ENCODE measurements at regions not wholly inside any gene's neighbourhood (a gene's known extent, or its start where the extent isn't known, plus 50 kb on each side); places are given as distances from the start of the nearest gene placed in this dataset.

DNA sequence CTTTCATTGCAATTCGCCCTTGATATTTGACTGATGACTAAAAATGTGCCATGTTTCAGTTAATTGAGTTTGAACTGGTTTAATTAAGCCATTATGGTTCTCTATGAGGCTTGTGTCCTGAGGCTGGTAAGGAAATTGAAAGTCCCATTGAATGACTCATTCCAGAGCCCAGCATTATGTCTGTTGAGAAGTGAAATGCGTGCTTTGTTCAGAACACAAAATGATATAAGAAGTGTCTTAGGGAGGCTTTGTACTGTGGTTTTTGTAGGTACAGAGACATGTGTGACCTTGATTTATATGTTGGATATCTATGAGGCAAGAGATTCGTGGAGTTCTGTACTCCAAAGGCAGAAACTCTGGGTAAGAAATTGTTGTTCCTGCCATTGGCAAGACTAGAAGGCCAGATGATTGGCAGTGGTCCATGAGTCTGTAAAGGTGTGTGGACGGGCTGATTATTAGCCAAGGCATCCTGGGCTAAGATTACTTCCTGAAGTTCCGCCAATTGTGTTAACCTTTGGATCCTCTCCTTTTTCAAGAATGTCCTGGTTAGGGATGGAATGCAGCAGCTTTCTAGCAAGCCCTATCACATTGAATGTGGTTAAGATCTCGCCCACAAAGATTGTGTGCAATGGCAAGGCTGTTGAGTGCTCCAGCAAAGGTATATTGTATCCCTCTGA lies 103.7 kb downstream of the NPIPB5 start:
- H3K4me1 ChIP-seq (ENCODE audit: low read depth): no peaks in the 10 kb centered on the region
- no peak for DNase-seq (ENCODE audit: low read depth in 1 of 2, low spot score in 1 of 2)
- no peak for TF ChIP-seq CTCF (IDR thresholded peaks at IDR 0.05; ENCODE audit: low read depth, low read length)
- no peaks in the 10 kb centered on the region for H3K9me3 ChIP-seq (ENCODE audit: low read depth)
- H3K4me3 ChIP-seq: no peak overlapping the region
- no peaks in the 10 kb centered on the region for H3K27me3 ChIP-seq
- no peak overlapping the region for H3K27ac ChIP-seq
- no peaks in the 10 kb centered on the region for H3K36me3 ChIP-seq

DNA sequence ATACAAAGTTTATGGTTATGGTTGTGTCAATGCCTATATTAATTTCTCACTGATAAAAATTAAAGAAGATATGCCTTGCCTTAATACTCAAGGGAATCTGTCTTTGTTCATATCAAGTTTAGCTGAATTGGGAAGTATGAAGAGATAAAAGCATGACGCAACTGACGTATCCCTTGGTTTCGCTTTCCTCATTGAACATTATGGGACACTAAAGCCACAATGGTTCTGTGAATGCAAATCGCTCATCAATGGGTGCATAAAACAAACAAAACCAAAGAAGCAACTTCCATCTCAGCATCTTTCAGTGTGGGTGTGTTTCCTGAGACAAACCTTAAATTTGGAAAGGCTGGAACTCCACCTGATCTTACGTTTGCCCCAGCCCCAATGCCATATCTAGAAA lies 108.2 kb downstream of the NPIPB5 start:
- H3K27me3 ChIP-seq: no peaks in the 10 kb centered on the region
- H3K9me3 ChIP-seq (ENCODE audit: low read depth): no peaks in the 10 kb centered on the region
- no peak overlapping the region for H3K4me3 ChIP-seq
- H3K27ac ChIP-seq: no peak overlapping the region
- TF ChIP-seq CTCF (IDR thresholded peaks at IDR 0.05; ENCODE audit: low read depth, low read length): no peak
- no peaks in the 10 kb centered on the region for H3K36me3 ChIP-seq
- no peak for DNase-seq (ENCODE audit: low read depth in 1 of 2, low spot score in 1 of 2)
- H3K4me1 ChIP-seq (ENCODE audit: low read depth): no peaks in the 10 kb centered on the region

DNA sequence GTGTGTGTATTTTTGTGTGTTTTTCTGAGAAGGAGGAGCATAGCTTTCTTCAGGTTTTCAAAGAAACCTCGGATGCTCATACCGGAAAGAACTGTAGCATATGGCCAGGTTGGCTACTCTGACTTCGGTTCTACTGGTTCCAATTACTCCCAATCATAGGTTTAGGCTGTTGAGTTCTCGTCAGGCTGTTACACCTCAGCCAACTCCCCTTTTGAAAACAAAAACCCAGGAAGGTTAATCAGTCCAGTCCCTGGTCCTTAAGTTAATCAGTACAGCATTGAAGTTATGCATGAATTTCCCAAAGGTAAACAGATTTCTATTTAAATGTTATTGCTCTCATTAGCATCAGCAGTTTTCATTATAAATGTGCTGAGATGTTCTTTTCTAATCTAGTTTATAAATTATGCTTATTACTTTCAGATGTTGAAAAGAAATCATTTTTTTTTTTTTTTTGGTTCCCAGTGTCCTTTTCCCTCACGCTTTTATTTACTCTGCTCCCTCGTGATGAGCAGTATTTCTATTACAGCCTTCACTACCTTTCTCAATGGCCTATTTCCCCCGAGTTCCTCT lies 111.0 kb downstream of the NPIPB5 start:
- DNase-seq (ENCODE audit: low read depth in 1 of 2, low spot score in 1 of 2): no peak
- no peak overlapping the region for H3K4me3 ChIP-seq
- no peak for TF ChIP-seq CTCF (IDR thresholded peaks at IDR 0.05; ENCODE audit: low read depth, low read length)
- no peaks in the 10 kb centered on the region for H3K9me3 ChIP-seq (ENCODE audit: low read depth)
- no peaks in the 10 kb centered on the region for H3K4me1 ChIP-seq (ENCODE audit: low read depth)
- H3K36me3 ChIP-seq: no peaks in the 10 kb centered on the region
- no peak overlapping the region for H3K27ac ChIP-seq
- H3K27me3 ChIP-seq: no peaks in the 10 kb centered on the region

- no peak overlapping the region for H3K27ac ChIP-seq
- no peaks in the 10 kb centered on the region for H3K36me3 ChIP-seq
- H3K27me3 ChIP-seq: no peaks in the 10 kb centered on the region
- no peaks in the 10 kb centered on the region for H3K4me1 ChIP-seq (ENCODE audit: low read depth)
- no peak overlapping the region for H3K4me3 ChIP-seq
- TF ChIP-seq CTCF (IDR thresholded peaks at IDR 0.05; ENCODE audit: low read depth, low read length): no peak
- H3K9me3 ChIP-seq (ENCODE audit: low read depth): no peaks in the 10 kb centered on the region
- DNase-seq (ENCODE audit: low read depth in 1 of 2, low spot score in 1 of 2): no peak
These were observed 112.0 kb downstream of the NPIPB5 start for GRCh38 chr16:22622703-22623102.

- no peak for TF ChIP-seq CTCF (IDR thresholded peaks at IDR 0.05; ENCODE audit: low read depth, low read length)
- H3K27me3 ChIP-seq: no peaks in the 10 kb centered on the region
- H3K4me1 ChIP-seq (ENCODE audit: low read depth): no peaks in the 10 kb centered on the region
- no peak overlapping the region for H3K4me3 ChIP-seq
- peak in 1 of 2 donors; percentile 45 for DNase-seq (ENCODE audit: low read depth in 1 of 2, low spot score in 1 of 2)
- no peaks in the 10 kb centered on the region for H3K36me3 ChIP-seq
- H3K9me3 ChIP-seq (ENCODE audit: low read depth): no peaks in the 10 kb centered on the region
- no peak overlapping the region for H3K27ac ChIP-seq
These were observed 112.7 kb downstream of the NPIPB5 start for GRCh38 chr16:22623351-22623781.

All from cardiac muscle cell (in vitro differentiated cells and primary cell).